Lung (tissue), 11 donors: ENCODE measurements at regions not wholly inside any gene's neighbourhood (a gene's known extent, or its start where the extent isn't known, plus 50 kb on each side); places are given as distances from the start of the nearest gene placed in this dataset.
"Not testable (repeated sequence)": the region's sequence is repeated elsewhere in the genome, so short reads cannot be mapped to it uniquely, and the experiment has no call there.

Experiments used
- ATAC-seq: fragments of 200-7000 bp; cut with Tn5 transposase; one replicate; pipeline ENCODE4 v1.9.1; 2020; ENCODE audit warnings: moderate number of reproducible peaks; ENCODE audit not compliant: insufficient read depth, low FRiP score
- DNase-seq, 3 donors: peaks; one replicate each; pipeline ENCODE4 v3.0.0-alpha.2; 2013 to 2017
- H3K27ac ChIP-seq, 2 donors: one replicate each; pipeline ENCODE4 v1.5.1; 2013; ENCODE audit warnings: mild to moderate bottlenecking in 2 of 2, moderate library complexity in 2 of 2, control low read depth in 1 of 2, inconsistent platforms in 1 of 2, low read depth in 1 of 2, low read length in 1 of 2
- H3K27me3 ChIP-seq, 3 donors: one replicate each; pipeline ENCODE4 v1.5.1; 2013; ENCODE audit warnings: low read length in 2 of 3; ENCODE audit not compliant: control insufficient read depth in 3 of 3, insufficient read depth in 3 of 3
- H3K36me3 ChIP-seq, 4 donors: one replicate each; pipeline ENCODE4 v1.5.1; 2013; ENCODE audit warnings: low read length in 4 of 4, mild to moderate bottlenecking in 1 of 4, moderate library complexity in 1 of 4; ENCODE audit not compliant: control insufficient read depth in 4 of 4, insufficient read depth in 4 of 4
- H3K4me1 ChIP-seq, 5 donors: one replicate each; pipeline ENCODE4 v1.5.1; 2013; ENCODE audit warnings: low read length in 5 of 5, mild to moderate bottlenecking in 2 of 5, moderate library complexity in 1 of 5; ENCODE audit not compliant: control insufficient read depth in 5 of 5, insufficient read depth in 5 of 5
- H3K4me3 ChIP-seq: one replicate; pipeline ENCODE4 v1.5.1; 2013; ENCODE audit warnings: mild to moderate bottlenecking, control low read depth, moderate library complexity
- H3K9ac ChIP-seq, 2 donors: one replicate each; pipeline ENCODE4 v1.5.1; 2013; ENCODE audit warnings: low read length in 2 of 2, control low read depth in 1 of 2; ENCODE audit not compliant: insufficient read depth in 1 of 2
- H3K9me3 ChIP-seq, 4 donors: one replicate each; pipeline ENCODE4 v1.5.1; 2013; ENCODE audit warnings: low read length in 3 of 4, mild to moderate bottlenecking in 1 of 4, moderate library complexity in 1 of 4; ENCODE audit not compliant: control insufficient read depth in 4 of 4, insufficient read depth in 3 of 4
- WGBS, 2 donors: extraction: QIAGEN DNeasy Blood & Tissue Kit; methylation state at CpG; one replicate each; pipeline ENCODE4 v1.1.7; 2013; 5-methylcytosine and 5-hydroxymethylcytosine counted together
- TF ChIP-seq, protein P1 (sequence below): IDR thresholded peaks from 2 replicates; pipeline ENCODE4 v1.5.1; 2012; ENCODE audit warnings: mild to moderate bottlenecking; ENCODE audit errors: control extremely low read depth, extremely low read depth
- donor health status: control.
- donor health status: control.
- donor health status: Bipolar disorder and iron deficiency.
- donor health status: healthy.
- donor health status: DM: yes; HTN: yes; CAD: no.

DNA sequence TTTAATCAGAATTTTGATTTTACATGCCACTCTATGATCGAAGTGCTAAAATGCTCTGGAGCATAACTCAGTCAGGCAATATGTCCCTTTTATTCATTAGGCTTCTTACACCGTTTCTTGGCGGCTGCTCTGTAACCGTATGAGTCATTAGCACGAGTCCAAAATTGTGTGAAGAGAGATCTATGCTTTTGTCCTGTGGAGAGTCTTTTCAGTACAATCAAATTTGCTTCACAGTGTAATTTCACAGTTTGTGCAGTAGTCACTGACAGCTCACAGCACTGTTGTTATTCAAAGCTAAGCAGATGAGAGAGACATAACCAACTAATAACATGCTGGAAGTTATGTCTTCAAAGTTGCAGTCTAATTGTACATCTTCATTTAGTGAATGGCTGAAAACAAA is 167.8 kb downstream of the PCDH10 start:
- no peak overlapping the region for H3K4me3 ChIP-seq
- H3K9ac ChIP-seq = no peak overlapping the region
- no peaks in the 10 kb centered on the region for H3K9me3 ChIP-seq
- H3K36me3 ChIP-seq = no peaks in the 10 kb centered on the region
- no peaks in the 10 kb centered on the region for H3K27me3 ChIP-seq
- DNase-seq (peak in 1 of 3 donors; percentile 9), ATAC-seq (no peak)
- no peak overlapping the region for H3K27ac ChIP-seq
- H3K4me1 ChIP-seq = peaks cover 0 to 13% (median 0%) of the 10 kb centered on the region in 5 donors
- 74 to 87% methylated on average over 5 of the region's 5 CpGs for WGBS, 2 donors
- TF ChIP-seq, protein P1, sequence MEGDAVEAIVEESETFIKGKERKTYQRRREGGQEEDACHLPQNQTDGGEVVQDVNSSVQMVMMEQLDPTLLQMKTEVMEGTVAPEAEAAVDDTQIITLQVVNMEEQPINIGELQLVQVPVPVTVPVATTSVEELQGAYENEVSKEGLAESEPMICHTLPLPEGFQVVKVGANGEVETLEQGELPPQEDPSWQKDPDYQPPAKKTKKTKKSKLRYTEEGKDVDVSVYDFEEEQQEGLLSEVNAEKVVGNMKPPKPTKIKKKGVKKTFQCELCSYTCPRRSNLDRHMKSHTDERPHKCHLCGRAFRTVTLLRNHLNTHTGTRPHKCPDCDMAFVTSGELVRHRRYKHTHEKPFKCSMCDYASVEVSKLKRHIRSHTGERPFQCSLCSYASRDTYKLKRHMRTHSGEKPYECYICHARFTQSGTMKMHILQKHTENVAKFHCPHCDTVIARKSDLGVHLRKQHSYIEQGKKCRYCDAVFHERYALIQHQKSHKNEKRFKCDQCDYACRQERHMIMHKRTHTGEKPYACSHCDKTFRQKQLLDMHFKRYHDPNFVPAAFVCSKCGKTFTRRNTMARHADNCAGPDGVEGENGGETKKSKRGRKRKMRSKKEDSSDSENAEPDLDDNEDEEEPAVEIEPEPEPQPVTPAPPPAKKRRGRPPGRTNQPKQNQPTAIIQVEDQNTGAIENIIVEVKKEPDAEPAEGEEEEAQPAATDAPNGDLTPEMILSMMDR = no peak

DNA sequence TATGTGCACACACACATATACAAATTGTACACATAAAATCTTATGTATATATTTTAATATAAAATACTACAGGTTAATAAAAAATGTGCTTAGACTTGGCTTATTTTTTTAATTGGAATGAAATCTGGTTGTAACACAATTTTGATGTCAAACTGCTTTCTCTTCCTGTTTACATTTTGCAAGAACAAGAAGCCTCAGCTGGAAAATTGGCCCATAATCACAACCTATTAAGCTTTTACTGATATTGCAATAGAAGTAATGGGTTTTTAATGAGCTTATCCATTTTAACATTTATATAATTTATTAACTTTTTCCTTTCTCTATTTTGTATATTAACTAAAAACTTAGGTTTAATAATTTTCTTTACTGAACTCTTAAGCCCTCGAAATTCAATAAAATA is 165.9 kb downstream of the PCDH10 start:
- WGBS, 2 donors = 64 to 75% methylated on average over 1 of the region's 1 CpG
- ATAC-seq (no peak), DNase-seq (peak in 2 of 3 donors; percentile 82 to 89)
- Histone ChIP-seq H3K4me1 (peaks cover 0 to 13% (median 0%) of the 10 kb centered on the region in 5 donors), H3K27me3 (no peaks in the 10 kb centered on the region), H3K4me3 (no peak overlapping the region), H3K9me3 (no peaks in the 10 kb centered on the region), H3K27ac (no peak overlapping the region), H3K9ac (no peak overlapping the region), H3K36me3 (no peaks in the 10 kb centered on the region)
- TF ChIP-seq, protein P1 = no peak

DNA sequence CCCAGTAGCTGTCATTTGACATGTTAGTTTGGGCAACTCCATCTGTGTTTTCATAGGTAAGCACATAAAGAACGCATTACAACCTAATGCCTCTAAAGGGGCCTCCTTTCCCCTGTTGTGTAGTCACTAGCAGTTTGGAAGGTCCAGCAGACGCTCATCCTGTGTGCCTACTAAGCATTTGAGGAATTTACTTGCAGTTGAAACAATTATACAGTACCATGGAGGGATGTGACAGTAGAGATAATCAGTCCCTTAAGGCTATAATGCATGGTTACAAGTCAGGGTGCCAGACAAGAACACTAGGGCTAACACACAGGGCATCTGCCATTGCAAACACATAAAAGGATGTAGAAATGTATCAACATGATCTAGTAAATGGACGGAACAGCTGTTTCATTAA is 138.3 kb downstream of the PCDH10 start:
- H3K9me3 ChIP-seq = no peaks in the 10 kb centered on the region
- no peak for ATAC-seq
- no peak overlapping the region for H3K27ac ChIP-seq
- no peaks in the 10 kb centered on the region for H3K27me3 ChIP-seq
- H3K4me3 ChIP-seq = no peak overlapping the region
- no peaks in the 10 kb centered on the region for H3K4me1 ChIP-seq
- DNase-seq = no peak
- H3K36me3 ChIP-seq = no peaks in the 10 kb centered on the region
- 82 to 84% methylated on average over 3 of the region's 3 CpGs for WGBS, 2 donors
- H3K9ac ChIP-seq = no peak overlapping the region
- TF ChIP-seq, protein P1 = no peak

DNA sequence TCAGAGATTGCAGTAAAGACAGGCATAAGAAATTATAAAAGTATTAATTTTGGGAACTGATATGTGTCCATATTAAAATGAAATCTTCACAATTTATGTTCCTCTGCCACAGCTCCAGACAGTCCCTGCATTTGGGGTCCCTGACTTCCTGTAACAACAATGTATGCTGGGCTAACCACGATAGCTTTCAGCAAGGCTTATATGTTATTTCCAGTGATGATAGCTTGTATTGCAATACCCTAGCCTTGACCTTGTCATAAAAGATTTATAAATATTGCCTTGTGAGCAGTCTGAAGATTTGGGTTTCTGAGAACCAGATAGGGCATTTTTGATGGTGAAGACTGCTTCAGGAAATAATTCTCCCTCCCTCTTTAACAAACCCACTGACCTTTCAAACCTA is 129.5 kb downstream of the PCDH10 start:
- no peak overlapping the region for H3K9ac ChIP-seq
- no peaks in the 10 kb centered on the region for H3K4me1 ChIP-seq
- no peak overlapping the region for H3K4me3 ChIP-seq
- TF ChIP-seq, protein P1 = no peak
- ATAC-seq (no peak), DNase-seq (no peak)
- H3K27ac ChIP-seq = no peak overlapping the region
- H3K9me3 ChIP-seq = peaks cover 0 to 3% (median 0%) of the 10 kb centered on the region in 4 donors
- no peaks in the 10 kb centered on the region for H3K36me3 ChIP-seq
- H3K27me3 ChIP-seq = no peaks in the 10 kb centered on the region
- 51 to 82% methylated on average over 1 of the region's 1 CpG for WGBS, 2 donors

DNA sequence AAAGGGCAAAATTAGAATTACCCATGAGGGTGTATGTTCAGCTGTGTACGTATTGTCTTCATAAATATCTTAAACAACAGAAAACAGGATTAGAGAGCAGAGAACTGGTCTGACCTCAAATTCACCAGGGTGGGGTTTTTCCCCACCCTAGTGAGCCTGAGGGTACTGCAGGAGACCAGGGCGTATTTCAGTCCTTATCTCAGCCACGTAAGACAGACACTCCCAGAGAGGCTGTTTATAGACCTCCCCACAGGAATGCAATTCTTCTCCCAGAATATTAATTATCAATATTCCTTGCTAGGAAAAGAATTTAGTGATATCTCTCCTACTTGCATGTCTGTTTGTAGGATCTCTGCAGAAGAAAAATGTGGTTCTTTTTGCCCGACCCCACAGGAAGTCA is 128.8 kb downstream of the PCDH10 start:
- DNase-seq, H3K27ac ChIP-seq, H3K27me3 ChIP-seq, H3K4me1 ChIP-seq, H3K4me3 ChIP-seq, ATAC-seq, H3K36me3 ChIP-seq, H3K9ac ChIP-seq, H3K9me3 ChIP-seq: not testable (repeated sequence)
- WGBS, 2 donors = 83 to 87% methylated on average over 4 of the region's 4 CpGs
